ENCODE measurements at regions not wholly inside any gene's neighbourhood (a gene's known extent, or its start where the extent isn't known, plus 50 kb on each side); places are given as distances from the start of the nearest gene placed in this dataset.
"Not testable (repeated sequence)": the region's sequence is repeated elsewhere in the genome, so short reads cannot be mapped to it uniquely, and the experiment has no call there.

GRCh38 chr12:93994721-93995120, 153.7 kb upstream of the PLXNC1 start:
- no peak overlapping the region for H3K4me3 ChIP-seq (ENCODE audit: low read depth in 1 of 2, low read length in 2 of 2)
- H3K36me3 ChIP-seq (ENCODE audit: insufficient read depth, low read length): no peaks in the 10 kb centered on the region
- H2AFZ ChIP-seq (ENCODE audit: low read depth, low read length): no peak overlapping the region
- H3K79me2 ChIP-seq (ENCODE audit: insufficient read depth, low read length): no peaks in the 10 kb centered on the region
- no peaks in the 10 kb centered on the region for H3K27me3 ChIP-seq (ENCODE audit: insufficient read depth, low read length, poor library complexity)
- no peak overlapping the region for H3K27ac ChIP-seq (ENCODE audit: low read length)
- ATAC-seq (ENCODE audit: insufficient read depth, low read depth) (no peak), DNase-seq (no peak)
- H3K4me2 ChIP-seq (ENCODE audit: insufficient read depth, low read length): no peak overlapping the region
- peaks cover 4% of the 10 kb centered on the region for H3K9me3 ChIP-seq (ENCODE audit: insufficient read depth, low read length, severe bottlenecking)
- H3K9ac ChIP-seq (ENCODE audit: low read depth, low read length): no peak overlapping the region
- H3K4me1 ChIP-seq (ENCODE audit: insufficient read depth, low read length): peaks cover 3% of the 10 kb centered on the region; the same call in 1 of the 2 replicates
- no peaks in the 10 kb centered on the region for H4K20me1 ChIP-seq (ENCODE audit: insufficient read depth, low read length)
- TF ChIP-seq EZH2 (IDR thresholded peaks at IDR 0.05; ENCODE audit: borderline replicate concordance, low read depth, low read length, severe bottlenecking) (no peak), CTCF (IDR thresholded peaks at IDR 0.05; ENCODE audit: borderline replicate concordance, extremely low read depth, low read length, poor library complexity, severe bottlenecking) (no peak)

GRCh38 chr12:93996321-93996720, 152.1 kb upstream of the PLXNC1 start:
- TF ChIP-seq EZH2 (IDR thresholded peaks at IDR 0.05; ENCODE audit: borderline replicate concordance, low read depth, low read length, severe bottlenecking) (no peak), CTCF (IDR thresholded peaks at IDR 0.05; ENCODE audit: borderline replicate concordance, extremely low read depth, low read length, poor library complexity, severe bottlenecking) (no peak)
- Histone ChIP-seq H3K27me3 (ENCODE audit: insufficient read depth, low read length, poor library complexity) (no peaks in the 10 kb centered on the region), H3K79me2 (ENCODE audit: insufficient read depth, low read length) (no peaks in the 10 kb centered on the region), H3K4me1 (ENCODE audit: insufficient read depth, low read length) (no peaks in the 10 kb centered on the region), H2AFZ (ENCODE audit: low read depth, low read length) (no peak overlapping the region), H4K20me1 (ENCODE audit: insufficient read depth, low read length) (no peaks in the 10 kb centered on the region), H3K9me3 (ENCODE audit: insufficient read depth, low read length, severe bottlenecking) (peaks cover 4% of the 10 kb centered on the region), H3K4me3 (ENCODE audit: low read depth in 1 of 2, low read length in 2 of 2) (no peak overlapping the region), H3K4me2 (ENCODE audit: insufficient read depth, low read length) (no peak overlapping the region), H3K27ac (ENCODE audit: low read length) (no peak overlapping the region), H3K9ac (ENCODE audit: low read depth, low read length) (no peak overlapping the region), H3K36me3 (ENCODE audit: insufficient read depth, low read length) (no peaks in the 10 kb centered on the region)
- ATAC-seq (ENCODE audit: insufficient read depth, low read depth) (no peak), DNase-seq (no peak)

- Histone ChIP-seq H4K20me1 (ENCODE audit: insufficient read depth, low read length) (no peaks in the 10 kb centered on the region), H3K4me1 (ENCODE audit: insufficient read depth, low read length) (peaks cover 4% of the 10 kb centered on the region; the same call in 1 of the 2 replicates), H3K4me3 (ENCODE audit: low read depth in 1 of 2, low read length in 2 of 2) (no peak overlapping the region), H3K79me2 (ENCODE audit: insufficient read depth, low read length) (no peaks in the 10 kb centered on the region), H3K27me3 (ENCODE audit: insufficient read depth, low read length, poor library complexity) (no peaks in the 10 kb centered on the region), H3K9me3 (ENCODE audit: insufficient read depth, low read length, severe bottlenecking) (peaks cover 8% of the 10 kb centered on the region), H3K9ac (ENCODE audit: low read depth, low read length) (no peak overlapping the region), H3K4me2 (ENCODE audit: insufficient read depth, low read length) (no peak overlapping the region), H3K27ac (ENCODE audit: low read length) (no peak overlapping the region), H3K36me3 (ENCODE audit: insufficient read depth, low read length) (no peaks in the 10 kb centered on the region), H2AFZ (ENCODE audit: low read depth, low read length) (no peak overlapping the region)
- ATAC-seq (ENCODE audit: insufficient read depth, low read depth) (no peak), DNase-seq (no peak)
- TF ChIP-seq CTCF (IDR thresholded peaks at IDR 0.05; ENCODE audit: borderline replicate concordance, extremely low read depth, low read length, poor library complexity, severe bottlenecking): no peak
- TF ChIP-seq EZH2 (IDR thresholded peaks at IDR 0.05; ENCODE audit: borderline replicate concordance, low read depth, low read length, severe bottlenecking): no peak
Observed at GRCh38 chr12:94001691-94002090, 146.7 kb upstream of the PLXNC1 start.

GRCh38 chr12:94002925-94003324, 145.5 kb upstream of the PLXNC1 start:
- peaks cover 12% of the 10 kb centered on the region for H3K4me1 ChIP-seq (ENCODE audit: insufficient read depth, low read length)
- H3K79me2 ChIP-seq (ENCODE audit: insufficient read depth, low read length); DNase-seq; H2AFZ ChIP-seq (ENCODE audit: low read depth, low read length); H3K4me2 ChIP-seq (ENCODE audit: insufficient read depth, low read length); ATAC-seq (ENCODE audit: insufficient read depth, low read depth); H3K9me3 ChIP-seq (ENCODE audit: insufficient read depth, low read length, severe bottlenecking); H3K27ac ChIP-seq (ENCODE audit: low read length); H3K27me3 ChIP-seq (ENCODE audit: insufficient read depth, low read length, poor library complexity); H3K4me3 ChIP-seq (ENCODE audit: low read depth in 1 of 2, low read length in 2 of 2); H4K20me1 ChIP-seq (ENCODE audit: insufficient read depth, low read length); H3K36me3 ChIP-seq (ENCODE audit: insufficient read depth, low read length); H3K9ac ChIP-seq (ENCODE audit: low read depth, low read length): not testable (repeated sequence)

All from DND-41 (cell line).